Stromal cell of bone marrow (primary cell): ENCODE measurements at regions not wholly inside any gene's neighbourhood (a gene's known extent, or its start where the extent isn't known, plus 50 kb on each side); places are given as distances from the start of the nearest gene placed in this dataset.
"Not testable (repeated sequence)": the region's sequence is repeated elsewhere in the genome, so short reads cannot be mapped to it uniquely, and the experiment has no call there.

Experiments
- DNase-seq: peaks from one replicate; pipeline ENCODE4 v3.0.0-alpha.2; 2012; ENCODE audit warnings: low read depth

GRCh38 chr3:27661797-27662196, 60.3 kb downstream of the EOMES start:
- no peak for DNase-seq

- no peak for DNase-seq
Measured at GRCh38 chr3:27659279-27660021, 62.7 kb downstream of the EOMES start.

- no peak for DNase-seq
Measured at GRCh38 chr3:27658741-27659140, 63.4 kb downstream of the EOMES start.

GRCh38 chr3:27657871-27658270, 64.3 kb downstream of the EOMES start:
- no peak for DNase-seq

GRCh38 chr3:27657404-27657803, 64.7 kb downstream of the EOMES start:
- no peak for DNase-seq

GRCh38 chr3:27656790-27657189, 65.3 kb downstream of the EOMES start:
- DNase-seq = no peak

GRCh38 chr3:27655547-27655946, 66.6 kb downstream of the EOMES start:
- DNase-seq = no peak

GRCh38 chr3:27653803-27654558, 68.1 kb downstream of the EOMES start:
- no peak for DNase-seq

- DNase-seq = no peak
Measured at GRCh38 chr3:27649277-27649676, 72.8 kb downstream of the EOMES start.

- DNase-seq = no peak
Measured at GRCh38 chr3:27646896-27647295, 75.2 kb downstream of the EOMES start.

- DNase-seq = no peak
Measured at GRCh38 chr3:27644941-27645340, 77.2 kb downstream of the EOMES start.

- DNase-seq = no peak
Measured at GRCh38 chr3:27643355-27643754, 78.8 kb downstream of the EOMES start.

GRCh38 chr3:27642796-27643195, 79.3 kb downstream of the EOMES start:
- no peak for DNase-seq

GRCh38 chr3:27641888-27642601, 80.1 kb downstream of the EOMES start:
- DNase-seq = no peak

- DNase-seq = no peak
Measured at GRCh38 chr3:27641271-27641800, 80.8 kb downstream of the EOMES start.

- no peak for DNase-seq
Measured at GRCh38 chr3:27639271-27639670, 82.9 kb downstream of the EOMES start.

- DNase-seq = no peak
Measured at GRCh38 chr3:27638594-27638993, 83.5 kb downstream of the EOMES start.

- DNase-seq = no peak
Measured at GRCh38 chr3:27637346-27637995, 84.7 kb downstream of the EOMES start.

GRCh38 chr3:27635006-27635405, 87.1 kb downstream of the EOMES start:
- DNase-seq = not testable (repeated sequence)

- peak; percentile 33 for DNase-seq
Measured at GRCh38 chr3:27633224-27633545, 88.9 kb downstream of the EOMES start.

GRCh38 chr3:27632431-27633223, 89.5 kb downstream of the EOMES start:
- peak; percentile 25 for DNase-seq
